Lung (tissue), 11 donors: ENCODE measurements at regions not wholly inside any gene's neighbourhood (a gene's known extent, or its start where the extent isn't known, plus 50 kb on each side); places are given as distances from the start of the nearest gene placed in this dataset.
"Not testable (repeated sequence)": the region's sequence is repeated elsewhere in the genome, so short reads cannot be mapped to it uniquely, and the experiment has no call there.

Experiments
- ATAC-seq: fragments of 200-7000 bp; cut with Tn5 transposase; one replicate; pipeline ENCODE4 v1.9.1; 2020; ENCODE audit warnings: moderate number of reproducible peaks; ENCODE audit not compliant: insufficient read depth, low FRiP score
- DNase-seq, 3 donors: peaks; one replicate each; pipeline ENCODE4 v3.0.0-alpha.2; 2013 to 2017
- H3K27ac ChIP-seq, 2 donors: one replicate each; pipeline ENCODE4 v1.5.1; 2013; ENCODE audit warnings: mild to moderate bottlenecking in 2 of 2, moderate library complexity in 2 of 2, control low read depth in 1 of 2, inconsistent platforms in 1 of 2, low read depth in 1 of 2, low read length in 1 of 2
- H3K27me3 ChIP-seq, 3 donors: one replicate each; pipeline ENCODE4 v1.5.1; 2013; ENCODE audit warnings: low read length in 2 of 3; ENCODE audit not compliant: control insufficient read depth in 3 of 3, insufficient read depth in 3 of 3
- H3K36me3 ChIP-seq, 4 donors: one replicate each; pipeline ENCODE4 v1.5.1; 2013; ENCODE audit warnings: low read length in 4 of 4, mild to moderate bottlenecking in 1 of 4, moderate library complexity in 1 of 4; ENCODE audit not compliant: control insufficient read depth in 4 of 4, insufficient read depth in 4 of 4
- H3K4me1 ChIP-seq, 5 donors: one replicate each; pipeline ENCODE4 v1.5.1; 2013; ENCODE audit warnings: low read length in 5 of 5, mild to moderate bottlenecking in 2 of 5, moderate library complexity in 1 of 5; ENCODE audit not compliant: control insufficient read depth in 5 of 5, insufficient read depth in 5 of 5
- H3K4me3 ChIP-seq: one replicate; pipeline ENCODE4 v1.5.1; 2013; ENCODE audit warnings: mild to moderate bottlenecking, control low read depth, moderate library complexity
- H3K9ac ChIP-seq, 2 donors: one replicate each; pipeline ENCODE4 v1.5.1; 2013; ENCODE audit warnings: low read length in 2 of 2, control low read depth in 1 of 2; ENCODE audit not compliant: insufficient read depth in 1 of 2
- H3K9me3 ChIP-seq, 4 donors: one replicate each; pipeline ENCODE4 v1.5.1; 2013; ENCODE audit warnings: low read length in 3 of 4, mild to moderate bottlenecking in 1 of 4, moderate library complexity in 1 of 4; ENCODE audit not compliant: control insufficient read depth in 4 of 4, insufficient read depth in 3 of 4
- WGBS, 2 donors: extraction: QIAGEN DNeasy Blood & Tissue Kit; methylation state at CpG; one replicate each; pipeline ENCODE4 v1.1.7; 2013; 5-methylcytosine and 5-hydroxymethylcytosine counted together
- TF ChIP-seq, protein P1 (sequence below): IDR thresholded peaks from 2 replicates; pipeline ENCODE4 v1.5.1; 2012; ENCODE audit warnings: mild to moderate bottlenecking; ENCODE audit errors: control extremely low read depth, extremely low read depth
- donor health status: control.
- donor health status: control.
- donor health status: Bipolar disorder and iron deficiency.
- donor health status: healthy.
- donor health status: DM: yes; HTN: yes; CAD: no.

- TF ChIP-seq, protein P1, sequence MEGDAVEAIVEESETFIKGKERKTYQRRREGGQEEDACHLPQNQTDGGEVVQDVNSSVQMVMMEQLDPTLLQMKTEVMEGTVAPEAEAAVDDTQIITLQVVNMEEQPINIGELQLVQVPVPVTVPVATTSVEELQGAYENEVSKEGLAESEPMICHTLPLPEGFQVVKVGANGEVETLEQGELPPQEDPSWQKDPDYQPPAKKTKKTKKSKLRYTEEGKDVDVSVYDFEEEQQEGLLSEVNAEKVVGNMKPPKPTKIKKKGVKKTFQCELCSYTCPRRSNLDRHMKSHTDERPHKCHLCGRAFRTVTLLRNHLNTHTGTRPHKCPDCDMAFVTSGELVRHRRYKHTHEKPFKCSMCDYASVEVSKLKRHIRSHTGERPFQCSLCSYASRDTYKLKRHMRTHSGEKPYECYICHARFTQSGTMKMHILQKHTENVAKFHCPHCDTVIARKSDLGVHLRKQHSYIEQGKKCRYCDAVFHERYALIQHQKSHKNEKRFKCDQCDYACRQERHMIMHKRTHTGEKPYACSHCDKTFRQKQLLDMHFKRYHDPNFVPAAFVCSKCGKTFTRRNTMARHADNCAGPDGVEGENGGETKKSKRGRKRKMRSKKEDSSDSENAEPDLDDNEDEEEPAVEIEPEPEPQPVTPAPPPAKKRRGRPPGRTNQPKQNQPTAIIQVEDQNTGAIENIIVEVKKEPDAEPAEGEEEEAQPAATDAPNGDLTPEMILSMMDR: no peak
- Histone ChIP-seq H3K4me3 (no peak overlapping the region), H3K9me3 (peaks cover 0 to 3% (median 0%) of the 10 kb centered on the region in 4 donors), H3K36me3 (no peaks in the 10 kb centered on the region), H3K9ac (no peak overlapping the region), H3K4me1 (no peaks in the 10 kb centered on the region), H3K27ac (no peak overlapping the region), H3K27me3 (no peaks in the 10 kb centered on the region)
- ATAC-seq: no peak
- DNase-seq: no peak
Measured at GRCh38 chrX:28408017-28408723, 179.1 kb upstream of the IL1RAPL1 start.

DNA sequence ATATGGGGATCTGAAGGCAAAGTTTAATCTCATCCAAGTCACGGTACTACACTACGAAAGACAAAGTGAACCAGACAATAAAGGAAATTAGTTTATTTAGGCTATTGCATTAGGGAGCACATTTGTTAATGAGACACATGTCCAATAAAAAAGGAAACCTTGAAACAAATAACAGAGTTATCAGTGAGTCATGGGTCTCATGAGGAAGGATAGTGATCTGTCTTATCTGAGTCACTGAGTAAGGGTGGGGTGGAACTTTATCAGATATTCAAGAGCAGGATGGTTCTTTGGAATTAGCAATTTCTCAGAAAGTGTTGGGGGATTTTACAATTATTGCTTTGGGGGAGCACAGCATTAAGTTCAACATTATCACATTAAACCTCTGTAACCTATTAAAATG, 188.9 kb upstream of the IL1RAPL1 start:
- no peak for ATAC-seq
- TF ChIP-seq, protein P1: no peak
- DNase-seq: no peak
- H3K4me1 ChIP-seq: no peaks in the 10 kb centered on the region
- no peak overlapping the region for H3K9ac ChIP-seq
- H3K27ac ChIP-seq: no peak overlapping the region
- H3K36me3 ChIP-seq: no peaks in the 10 kb centered on the region
- H3K4me3 ChIP-seq: no peak overlapping the region
- no peaks in the 10 kb centered on the region for H3K9me3 ChIP-seq
- no peaks in the 10 kb centered on the region for H3K27me3 ChIP-seq
- WGBS, 2 donors: 87% methylated on average over 2 of the region's 2 CpGs

- WGBS, 2 donors: 86 to 89% methylated on average over 5 of the region's 5 CpGs
- H3K36me3 ChIP-seq: no peaks in the 10 kb centered on the region
- no peak for ATAC-seq
- TF ChIP-seq, protein P1: no peak
- H3K9me3 ChIP-seq: no peaks in the 10 kb centered on the region
- no peaks in the 10 kb centered on the region for H3K4me1 ChIP-seq
- no peaks in the 10 kb centered on the region for H3K27me3 ChIP-seq
- no peak for DNase-seq
- no peak overlapping the region for H3K4me3 ChIP-seq
- H3K27ac ChIP-seq: no peak overlapping the region
- no peak overlapping the region for H3K9ac ChIP-seq
Measured at GRCh38 chrX:28391528-28391927, 195.7 kb upstream of the IL1RAPL1 start.

GRCh38 chrX:28379103-28379502, 208.1 kb upstream of the IL1RAPL1 start:
- TF ChIP-seq, protein P1: no peak
- DNase-seq (peak in 2 of 3 donors; percentile 7 to 31), ATAC-seq (no peak)
- no peak overlapping the region for H3K27ac ChIP-seq
- H3K4me1 ChIP-seq: no peaks in the 10 kb centered on the region
- H3K27me3 ChIP-seq: peaks cover 0 to 2% (median 0%) of the 10 kb centered on the region in 3 donors
- no peaks in the 10 kb centered on the region for H3K9me3 ChIP-seq
- no peaks in the 10 kb centered on the region for H3K36me3 ChIP-seq
- 37 to 42% methylated on average over 3 of the region's 3 CpGs for WGBS, 2 donors
- no peak overlapping the region for H3K9ac ChIP-seq
- no peak overlapping the region for H3K4me3 ChIP-seq

DNA sequence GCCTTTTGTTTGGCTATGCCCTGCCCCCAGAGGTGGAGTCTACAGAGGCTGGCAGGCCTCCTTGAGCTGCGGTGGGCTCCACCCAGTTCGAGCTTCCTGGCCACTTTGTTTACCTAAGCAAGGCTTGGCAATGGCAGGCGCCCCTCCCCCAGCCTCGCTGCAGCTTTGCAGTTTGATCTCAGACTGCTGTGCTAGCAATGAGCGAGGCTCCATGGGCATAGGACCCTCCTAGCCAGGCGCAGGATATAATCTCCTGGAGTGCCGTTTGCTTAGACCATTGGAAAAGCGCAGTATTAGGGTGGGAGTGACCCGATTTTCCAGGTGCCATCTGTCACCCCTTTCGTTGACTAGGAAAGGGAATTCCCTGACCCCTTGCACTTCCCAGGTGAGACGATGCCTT, 219.6 kb upstream of the IL1RAPL1 start:
- not testable (repeated sequence) for H3K27me3 ChIP-seq, H3K9me3 ChIP-seq, H3K9ac ChIP-seq, H3K4me3 ChIP-seq, H3K36me3 ChIP-seq, DNase-seq, H3K27ac ChIP-seq, H3K4me1 ChIP-seq, ATAC-seq
- 80 to 86% methylated on average over 10 to 11 of the region's 11 CpGs for WGBS, 2 donors
